GM19463 (cell line): ENCODE measurements at regions not wholly inside any gene's neighbourhood (a gene's known extent, or its start where the extent isn't known, plus 50 kb on each side); places are given as distances from the start of the nearest gene placed in this dataset.

Experiments used
- ATAC-seq: cut with Tn5 transposase; IDR thresholded peaks from one replicate; pipeline ENCODE4 v1.9.1; 2021; ENCODE audit warnings: mild to moderate bottlenecking, moderate library complexity; ENCODE audit not compliant: unreplicated experiment

GRCh38 chr2:30046979-30047378 is 99.8 kb upstream of the YPEL5 start:
- no peak for ATAC-seq

DNA sequence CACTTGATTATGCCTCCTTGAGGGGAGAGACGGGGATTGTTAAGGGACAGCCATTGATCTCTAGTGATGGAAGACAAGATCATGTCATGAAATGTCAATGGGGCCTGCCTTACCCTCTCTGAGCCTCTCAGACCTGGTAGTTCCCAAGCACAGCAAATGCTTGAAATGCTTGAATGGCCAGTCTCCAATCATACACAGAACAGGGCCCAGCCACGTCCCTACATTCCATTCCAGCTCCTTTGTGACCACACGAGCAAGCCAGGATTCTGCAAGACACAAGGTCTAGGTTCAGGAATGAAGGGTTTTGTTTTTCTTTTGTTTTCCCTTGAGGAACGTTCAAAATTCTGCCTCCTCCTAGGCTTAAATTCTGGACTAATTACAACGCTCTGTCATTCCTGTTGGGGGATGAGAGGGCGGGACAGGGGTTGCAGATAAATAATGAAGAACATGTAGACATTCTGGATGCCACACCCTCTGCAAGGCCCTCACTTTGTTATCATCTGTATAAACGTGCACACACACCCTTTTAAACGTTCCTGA is 98.1 kb upstream of the YPEL5 start:
- no peak for ATAC-seq

GRCh38 chr2:30055548-30055947 is 91.3 kb upstream of the YPEL5 start:
- ATAC-seq, result no peak

- ATAC-seq, result no peak
Observed at GRCh38 chr2:30060562-30060961, 86.2 kb upstream of the YPEL5 start.

- no peak for ATAC-seq
Observed at GRCh38 chr2:30068067-30068466, 78.7 kb upstream of the YPEL5 start.

DNA sequence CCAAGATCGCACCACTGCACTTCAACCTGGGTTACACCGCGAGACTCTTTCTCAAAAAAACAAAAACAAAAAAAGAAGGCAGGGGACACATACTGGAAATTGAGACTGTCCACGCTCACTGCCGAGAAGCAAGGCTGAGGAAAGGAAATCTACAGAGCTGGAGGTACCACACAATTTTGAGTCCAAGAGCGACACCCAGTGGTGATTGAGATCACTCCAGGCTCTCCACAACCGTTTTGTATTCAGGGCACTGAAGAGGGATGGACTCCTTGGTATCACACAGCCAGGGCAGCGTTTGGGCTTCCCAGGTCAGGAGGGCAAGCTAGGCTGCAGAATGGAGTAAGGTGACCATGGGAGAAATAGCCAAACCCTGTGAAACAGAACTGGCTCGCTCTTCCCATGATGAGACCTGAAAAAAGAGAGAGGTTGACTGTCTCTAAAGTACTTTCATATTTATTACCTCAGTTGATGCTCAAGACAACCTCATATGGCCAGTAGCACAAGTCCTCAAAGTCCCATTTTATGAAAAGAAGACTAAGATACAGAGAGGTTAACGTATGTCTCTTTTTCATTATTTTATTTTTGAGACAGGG is 74.5 kb upstream of the YPEL5 start:
- ATAC-seq, result no peak

DNA sequence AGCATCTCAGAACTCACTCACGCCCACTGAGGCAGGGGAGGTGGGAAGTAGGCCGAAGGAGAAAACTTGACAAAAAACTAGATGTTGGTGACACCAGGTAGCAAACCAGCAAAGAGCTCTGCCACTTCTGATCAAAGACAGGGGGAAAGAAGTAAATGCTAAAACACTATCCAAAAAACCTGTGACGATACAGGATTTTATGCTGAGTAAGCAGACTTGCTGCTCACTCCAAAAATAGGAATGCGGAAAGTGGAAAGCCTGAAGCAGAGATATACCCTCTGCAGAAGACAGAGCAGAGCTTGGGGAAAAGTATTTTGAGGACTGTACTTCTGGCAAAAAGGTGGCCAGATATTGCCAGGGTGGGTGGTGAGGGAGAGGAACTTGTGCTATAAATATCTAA is 73.3 kb upstream of the YPEL5 start:
- no peak for ATAC-seq

DNA sequence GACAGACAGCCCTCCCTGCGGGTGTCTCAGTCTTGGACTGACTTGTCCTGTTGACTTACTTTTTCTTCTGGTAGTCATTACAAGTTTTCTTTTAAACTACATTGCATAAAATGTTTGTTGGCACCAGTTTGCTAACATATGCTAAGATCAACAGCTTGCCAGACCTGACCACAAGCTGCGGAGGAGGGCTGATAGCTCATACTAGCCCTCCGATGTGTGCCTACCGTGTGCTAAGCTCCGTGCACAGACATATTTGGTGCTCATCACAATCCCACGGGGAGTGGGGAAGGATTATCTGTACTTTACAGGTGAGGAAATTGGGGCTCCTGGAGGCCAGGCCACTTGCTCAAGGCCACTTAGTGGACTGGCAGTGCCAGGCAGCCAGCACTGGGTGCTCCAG is 72.8 kb upstream of the YPEL5 start:
- ATAC-seq, result no peak

DNA sequence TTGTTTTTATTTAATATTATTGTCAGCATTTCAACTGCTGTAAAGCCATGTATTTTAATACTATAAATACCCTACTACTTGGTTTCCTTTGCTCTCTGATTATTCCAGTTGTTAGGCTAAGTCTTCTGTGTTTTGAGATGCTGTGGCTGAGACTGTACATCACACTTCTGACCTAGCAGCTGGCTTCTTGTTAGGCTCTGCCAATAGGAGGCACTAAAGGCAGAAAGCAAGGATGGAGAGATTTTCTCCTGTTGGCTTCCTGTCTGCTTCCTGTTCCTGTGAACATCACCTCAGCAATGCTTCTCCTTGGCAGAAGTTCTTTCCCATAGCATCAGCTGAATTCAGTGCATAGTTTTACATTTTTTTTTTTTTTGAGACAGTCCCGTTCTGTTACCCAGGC is 68.3 kb upstream of the YPEL5 start:
- ATAC-seq, result no peak

- no peak for ATAC-seq
Observed at GRCh38 chr2:30084915-30085314, 61.9 kb upstream of the YPEL5 start.

GRCh38 chr2:30089171-30089570 is 57.6 kb upstream of the YPEL5 start:
- no peak for ATAC-seq

DNA sequence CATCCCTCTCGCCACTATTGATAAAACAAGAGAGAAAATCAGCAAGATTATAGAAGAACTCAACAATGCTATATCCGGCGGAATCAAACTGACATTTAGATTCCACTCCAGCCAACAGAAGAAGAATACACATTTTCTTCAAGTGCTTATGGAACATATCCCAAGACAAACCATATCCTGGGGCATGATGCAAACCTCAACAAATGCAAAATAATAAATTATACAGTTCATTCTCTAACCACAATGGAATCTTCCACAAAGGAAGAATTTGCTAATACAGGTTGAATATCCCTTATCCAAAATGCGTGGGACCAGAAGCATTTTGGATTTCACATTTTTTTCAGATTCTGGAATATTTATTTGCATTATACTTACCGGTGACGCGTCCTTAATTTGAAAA is 51.4 kb upstream of the YPEL5 start:
- no peak for ATAC-seq

DNA sequence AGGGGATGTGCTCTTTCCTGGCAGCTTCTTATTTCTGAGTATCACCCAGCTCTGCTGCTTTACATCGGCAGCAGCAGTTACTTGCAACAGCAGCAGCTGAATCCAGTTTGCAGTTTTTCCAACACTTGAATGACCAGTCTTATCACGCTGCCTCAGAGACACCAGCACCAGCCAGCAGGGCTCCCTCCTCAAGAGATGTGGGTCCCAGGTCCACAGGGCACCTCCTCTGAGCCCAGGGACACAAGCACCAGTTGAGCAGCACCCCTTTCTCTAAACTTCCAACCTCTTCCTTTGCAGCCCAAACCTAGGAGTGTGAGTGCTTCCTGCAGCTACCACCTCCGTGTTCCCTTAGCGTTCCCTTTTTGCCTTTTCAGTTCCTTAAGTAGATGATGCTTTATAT is 50.4 kb upstream of the YPEL5 start:
- ATAC-seq, result no peak
